H1 (cell line): ENCODE measurements at regions not wholly inside any gene's neighbourhood (a gene's known extent, or its start where the extent isn't known, plus 50 kb on each side); places are given as distances from the start of the nearest gene placed in this dataset.

Experiments
- BRCA1 ChIP-seq: IDR thresholded peaks from 2 replicates; pipeline ENCODE4 v1.6.1; 2012; ENCODE audit warnings: low read depth, low read length, improper control_type of control experiment
- CTCF ChIP-seq, 3 experiments: IDR thresholded peaks; 1 replicate in 2 of 3; 2 replicates in 1 of 3; pipeline versions ENCODE4 v1.5.1 to v1.6.1; 2011; ENCODE audit warnings: low read length in 3 of 3, mild to moderate bottlenecking in 3 of 3, inconsistent platforms in 2 of 3, low read depth in 1 of 3, moderate library complexity in 1 of 3; ENCODE audit not compliant: insufficient read depth in 1 of 3; ENCODE audit errors: control extremely low read depth in 1 of 3
- POLR2AphosphoS5 ChIP-seq: IDR thresholded peaks from 2 replicates; pipeline ENCODE4 v1.6.1; 2011; ENCODE audit warnings: low read depth, low read length
- YY1 ChIP-seq: IDR thresholded peaks from 2 replicates; pipeline ENCODE4 v1.6.1; 2011; ENCODE audit warnings: low read depth, mild to moderate bottlenecking, low read length

DNA sequence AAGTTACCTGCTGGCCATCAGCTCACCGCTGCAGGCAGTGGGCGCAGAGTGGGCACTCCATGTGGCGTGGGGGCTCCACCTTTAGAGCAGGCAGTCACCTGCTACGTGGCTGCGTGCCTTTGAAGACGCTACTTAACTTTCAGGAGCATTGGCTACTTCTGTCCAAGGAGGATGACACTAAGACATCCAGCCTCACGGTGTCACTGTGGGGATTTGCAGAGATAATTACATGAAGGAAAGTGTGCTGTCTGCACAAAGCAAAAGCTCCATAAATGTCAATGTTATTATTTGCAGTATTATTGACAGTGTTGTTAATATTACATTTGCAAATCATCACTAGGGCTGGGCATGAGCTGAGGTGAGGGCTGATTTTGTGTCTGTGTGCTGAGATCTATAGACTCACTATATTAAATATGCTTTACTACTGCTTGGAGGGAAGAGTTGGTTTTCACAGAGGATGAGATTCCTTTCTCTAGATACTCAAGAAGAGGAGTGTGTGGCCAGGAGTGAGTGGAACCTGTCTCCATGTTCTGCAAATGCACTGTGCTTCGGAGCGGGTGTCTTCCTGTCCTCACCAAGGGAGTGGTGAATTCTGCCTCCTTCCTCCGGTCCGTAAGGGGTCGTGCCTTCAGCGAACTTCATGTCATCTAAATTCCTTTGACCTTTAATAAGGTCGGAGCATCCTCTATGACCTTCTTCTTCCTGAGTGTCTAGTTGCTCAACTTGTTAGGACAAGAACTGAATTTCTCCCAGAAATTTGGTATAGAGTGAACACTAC is 165.8 kb upstream of the SYNDIG1 start (continued):
- TF ChIP-seq CTCF (IDR thresholded peaks at IDR 0.05; ENCODE audit: control extremely low read depth in 1 of 3, insufficient read depth in 1 of 3, low read depth in 1 of 3, low read length in 3 of 3), result peak in 1 of 3 experiments; percentile 11; a peak in 1 of 4 replicates
- no peak for TF ChIP-seq POLR2AphosphoS5
- no peak for TF ChIP-seq YY1
- no peak for TF ChIP-seq BRCA1
